ENCODE measurements at regions not wholly inside any gene's neighbourhood (a gene's known extent, or its start where the extent isn't known, plus 50 kb on each side); places are given as distances from the start of the nearest gene placed in this dataset.

GRCh38 chr7:96638669-96639068, 71.0 kb downstream of the SEM1 start:
- TF ChIP-seq POLR2AphosphoS5 (IDR thresholded peaks at IDR 0.05; ENCODE audit: low read depth, low read length) (no peak), POLR2A (IDR thresholded peaks at IDR 0.05; ENCODE audit: low read depth, low read length) (no peak), SPI1 (IDR thresholded peaks at IDR 0.05; ENCODE audit: low read depth, low read length) (no peak), TAF1 (IDR thresholded peaks at IDR 0.05; ENCODE audit: low read depth, low read length) (no peak)

Measured in GM12891 (cell line).